Mesodermal cell (in vitro differentiated cells): ENCODE measurements at regions not wholly inside any gene's neighbourhood (a gene's known extent, or its start where the extent isn't known, plus 50 kb on each side); places are given as distances from the start of the nearest gene placed in this dataset.

ENCODE experiments used
- H3K27ac ChIP-seq: 2 replicates; pipeline ENCODE4 v1.7.0; 2013; ENCODE audit warnings: mild to moderate bottlenecking, low read depth, low read length, moderate library complexity; ENCODE audit not compliant: severe bottlenecking
- H3K36me3 ChIP-seq: 2 replicates; pipeline ENCODE4 v1.7.1; 2013; ENCODE audit warnings: mild to moderate bottlenecking, low read length, moderate library complexity; ENCODE audit not compliant: control insufficient read depth, insufficient read depth
- H3K4me1 ChIP-seq: one replicate; pipeline ENCODE4 v1.7.1; 2013; ENCODE audit warnings: mild to moderate bottlenecking, low read length; ENCODE audit not compliant: insufficient read depth, control insufficient read depth, poor library complexity, severe bottlenecking
- H3K4me3 ChIP-seq: 2 replicates; pipeline ENCODE4 v1.7.0; 2013; ENCODE audit warnings: low read length, control low read depth, mild to moderate bottlenecking; ENCODE audit not compliant: insufficient read depth, poor library complexity, severe bottlenecking; ENCODE audit errors: extremely low read depth
- H3K9me3 ChIP-seq: 2 replicates; pipeline ENCODE4 v1.7.1; 2013; ENCODE audit warnings: mild to moderate bottlenecking, low read length, moderate library complexity; ENCODE audit not compliant: control insufficient read depth
- WGBS, 2 experiments: methylation state at CpG; one replicate each; pipeline ENCODE4 v1.1.5; 2013; ENCODE audit warnings: missing lambda C conversion rate in 2 of 2; ENCODE audit not compliant: insufficient coverage in 2 of 2; 5-methylcytosine and 5-hydroxymethylcytosine counted together

GRCh38 chr18:75800331-75800648 lies 372.8 kb upstream of the SMIM21 start:
- peak overlapping the region; percentile 97 for H3K27ac ChIP-seq
- WGBS, 2 experiments: 88 to 100% methylated on average over 1 to 2 of the region's 6 CpGs
- peaks cover 3% of the 10 kb centered on the region for H3K9me3 ChIP-seq
- H3K4me3 ChIP-seq: no peak overlapping the region
- peaks cover 21% of the 10 kb centered on the region for H3K4me1 ChIP-seq
- no peaks in the 10 kb centered on the region for H3K36me3 ChIP-seq

GRCh38 chr18:75799449-75800330 lies 372.2 kb upstream of the SMIM21 start:
- peaks cover 3% of the 10 kb centered on the region for H3K9me3 ChIP-seq
- 55 to 75% methylated on average over 5 to 7 of the region's 10 CpGs for WGBS, 2 experiments
- H3K4me1 ChIP-seq: peaks cover 21% of the 10 kb centered on the region
- H3K36me3 ChIP-seq: no peaks in the 10 kb centered on the region
- peak overlapping the region; percentile 97 for H3K27ac ChIP-seq
- H3K4me3 ChIP-seq: no peak overlapping the region

GRCh38 chr18:75797046-75797445 lies 369.5 kb upstream of the SMIM21 start:
- Histone ChIP-seq H3K27ac (no peak overlapping the region), H3K4me3 (no peak overlapping the region), H3K4me1 (peaks cover 21% of the 10 kb centered on the region), H3K36me3 (no peaks in the 10 kb centered on the region), H3K9me3 (peaks cover 3% of the 10 kb centered on the region)
- no CpG with 5 or more reads among the region's 1 CpG for WGBS, 2 experiments

- 83% methylated on average over 1 of the region's 2 CpGs; no CpG with 5 or more reads in 1 of the 2 experiments for WGBS, 2 experiments
- Histone ChIP-seq H3K36me3 (no peaks in the 10 kb centered on the region), H3K27ac (no peak overlapping the region), H3K4me3 (no peak overlapping the region), H3K9me3 (no peaks in the 10 kb centered on the region), H3K4me1 (no peaks in the 10 kb centered on the region)
Measured at GRCh38 chr18:75790796-75791195, 363.3 kb upstream of the SMIM21 start.

- Histone ChIP-seq H3K9me3 (no peaks in the 10 kb centered on the region), H3K4me3 (no peak overlapping the region)
- WGBS, 2 experiments: no CpG with 5 or more reads among the region's 2 CpGs
Measured at GRCh38 chr18:75790111-75790510, 362.6 kb upstream of the SMIM21 start.

GRCh38 chr18:75785834-75786233 lies 358.3 kb upstream of the SMIM21 start:
- H3K9me3 ChIP-seq: no peaks in the 10 kb centered on the region
- H3K4me1 ChIP-seq: peaks cover 9% of the 10 kb centered on the region
- H3K4me3 ChIP-seq: no peak overlapping the region
- 94 to 100% methylated on average over 1 to 2 of the region's 3 CpGs for WGBS, 2 experiments
- no peak overlapping the region for H3K27ac ChIP-seq
- H3K36me3 ChIP-seq: no peaks in the 10 kb centered on the region

More at GRCh38 chr18:75790111-75790510, 362.6 kb upstream of the SMIM21 start:
- Histone ChIP-seq H3K4me1 (no peaks in the 10 kb centered on the region), H3K36me3 (no peaks in the 10 kb centered on the region), H3K27ac (no peak overlapping the region)

- 80% methylated on average over 1 of the region's 2 CpGs; no CpG with 5 or more reads in 1 of the 2 experiments for WGBS, 2 experiments
- no peak overlapping the region for H3K27ac ChIP-seq
- peaks cover 9% of the 10 kb centered on the region for H3K4me1 ChIP-seq
- H3K9me3 ChIP-seq: no peaks in the 10 kb centered on the region
- H3K4me3 ChIP-seq: no peak overlapping the region
- no peaks in the 10 kb centered on the region for H3K36me3 ChIP-seq
Measured at GRCh38 chr18:75785206-75785605, 357.7 kb upstream of the SMIM21 start.

- no peaks in the 10 kb centered on the region for H3K36me3 ChIP-seq
- peaks cover 9% of the 10 kb centered on the region for H3K4me1 ChIP-seq
- H3K9me3 ChIP-seq: no peaks in the 10 kb centered on the region
- H3K27ac ChIP-seq: no peak overlapping the region
- WGBS, 2 experiments: 61 to 69% methylated on average over 7 to 10 of the region's 14 CpGs
- H3K4me3 ChIP-seq: no peak overlapping the region
Measured at GRCh38 chr18:75784390-75784789, 356.9 kb upstream of the SMIM21 start.

GRCh38 chr18:75783566-75784281 lies 356.2 kb upstream of the SMIM21 start:
- WGBS, 2 experiments: 88 to 91% methylated on average over 7 to 8 of the region's 14 CpGs
- Histone ChIP-seq H3K4me1 (peaks cover 9% of the 10 kb centered on the region), H3K27ac (no peak overlapping the region), H3K4me3 (no peak overlapping the region), H3K9me3 (no peaks in the 10 kb centered on the region), H3K36me3 (no peaks in the 10 kb centered on the region)

- H3K4me3 ChIP-seq: no peak overlapping the region
- no peaks in the 10 kb centered on the region for H3K9me3 ChIP-seq
- H3K4me1 ChIP-seq: peaks cover 9% of the 10 kb centered on the region
- no peaks in the 10 kb centered on the region for H3K36me3 ChIP-seq
- WGBS, 2 experiments: 82 to 96% methylated on average over 4 to 7 of the region's 11 CpGs
- H3K27ac ChIP-seq: no peak overlapping the region
Measured at GRCh38 chr18:75782826-75783225, 355.3 kb upstream of the SMIM21 start.

- 100% methylated on average over 2 of the region's 4 CpGs; no CpG with 5 or more reads in 1 of the 2 experiments for WGBS, 2 experiments
- Histone ChIP-seq H3K9me3 (no peaks in the 10 kb centered on the region), H3K36me3 (no peaks in the 10 kb centered on the region), H3K4me1 (peaks cover 9% of the 10 kb centered on the region), H3K4me3 (no peak overlapping the region), H3K27ac (no peak overlapping the region)
Measured at GRCh38 chr18:75782204-75782603, 354.7 kb upstream of the SMIM21 start.
